Sigmoid colon (tissue), 4 donors: ENCODE measurements at regions not wholly inside any gene's neighbourhood (a gene's known extent, or its start where the extent isn't known, plus 50 kb on each side); places are given as distances from the start of the nearest gene placed in this dataset.

ENCODE experiments used
- CTCF ChIP-seq, 4 experiments: fragments of 450-650 bp in 3 of 4; fragments of 200-600 bp in 1 of 4; IDR thresholded peaks; one replicate each; pipeline ENCODE4 v1.5.1; 2016 to 2019; ENCODE audit warnings: antibody characterized with exemption in 4 of 4, mild to moderate bottlenecking in 3 of 4, moderate library complexity in 2 of 4
- EP300 ChIP-seq, 4 donors: sonication (generic); formaldehyde crosslinking; IDR thresholded peaks; one replicate each; pipeline ENCODE4 v1.6.1; 2017; ENCODE audit warnings: antibody characterized with exemption in 4 of 4
- POLR2AphosphoS5 ChIP-seq, 4 donors: sonication (generic); formaldehyde crosslinking; IDR thresholded peaks; one replicate each; pipeline ENCODE4 v1.6.1; 2017; ENCODE audit warnings: antibody characterized with exemption in 4 of 4

DNA sequence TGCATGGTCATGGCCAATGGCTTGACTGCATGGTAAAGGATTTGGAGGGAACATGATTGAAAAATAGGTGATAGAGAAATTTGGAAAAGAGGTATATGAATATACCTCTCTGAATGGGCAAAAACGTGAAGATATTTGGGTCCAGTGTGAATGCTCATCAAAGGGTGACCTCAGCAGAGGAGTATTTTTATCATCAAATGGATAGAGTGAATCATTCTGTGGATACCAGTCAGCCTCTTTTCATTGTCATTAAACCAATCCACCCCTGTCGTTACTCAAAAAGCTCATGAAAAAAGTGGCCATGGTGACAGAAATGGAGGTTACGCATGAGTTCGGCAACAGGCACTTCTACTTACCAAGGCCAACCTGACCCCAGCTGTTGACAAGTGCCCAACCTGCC is 1074.7 kb downstream of the TSN start:
- TF ChIP-seq CTCF (IDR thresholded peaks at IDR 0.05) (no peak), POLR2AphosphoS5 (IDR thresholded peaks at IDR 0.05) (no peak), EP300 (IDR thresholded peaks at IDR 0.05) (no peak)
